Spleen (tissue), 11 donors: ENCODE measurements at regions not wholly inside any gene's neighbourhood (a gene's known extent, or its start where the extent isn't known, plus 50 kb on each side); places are given as distances from the start of the nearest gene placed in this dataset.

ENCODE experiments used
- DNase-seq: peaks from one replicate; pipeline ENCODE4 v3.0.0-alpha.2; 2020
- H3K27ac ChIP-seq, 8 donors: fragments of 200-600 bp; sonication (generic) in 7 of 8; 1 replicate in 4 of 8; 2 replicates in 4 of 8; pipeline versions ENCODE4 v1.5.0 to v1.8.0; 2016 to 2021; ENCODE audit warnings: inconsistent platforms in 4 of 8, mild to moderate bottlenecking in 4 of 8, moderate library complexity in 1 of 8
- H3K27me3 ChIP-seq, 7 donors: fragments of 200-600 bp; sonication (generic) in 6 of 7; replicated peaks in 1 of 7; 1 replicate in 4 of 7; 2 replicates in 3 of 7; pipeline versions ENCODE4 v1.5.0 to v1.8.0; 2016 to 2021; ENCODE audit warnings: inconsistent platforms in 3 of 7, mild to moderate bottlenecking in 1 of 7
- H3K36me3 ChIP-seq, 6 donors: fragments of 200-600 bp; sonication (generic) in 5 of 6; 1 replicate in 4 of 6; 2 replicates in 2 of 6; pipeline versions ENCODE4 v1.5.0 to v1.8.0; 2016 to 2021; ENCODE audit warnings: inconsistent platforms in 2 of 6
- H3K4me1 ChIP-seq, 6 donors: fragments of 200-600 bp; sonication (generic) in 5 of 6; 1 replicate in 3 of 6; 2 replicates in 3 of 6; pipeline versions ENCODE4 v1.5.0 to v1.8.0; 2016 to 2021; ENCODE audit warnings: inconsistent platforms in 3 of 6
- H3K4me3 ChIP-seq, 8 donors: fragments of 200-600 bp; sonication (generic) in 7 of 8; 1 replicate in 4 of 8; 2 replicates in 4 of 8; pipeline versions ENCODE4 v1.5.0 to v1.8.0; 2016 to 2021; ENCODE audit warnings: inconsistent platforms in 4 of 8, mild to moderate bottlenecking in 4 of 8, moderate library complexity in 2 of 8
- H3K9me3 ChIP-seq, 8 donors: fragments of 200-600 bp; sonication (generic) in 7 of 8; 1 replicate in 4 of 8; 2 replicates in 4 of 8; pipeline versions ENCODE4 v1.5.0 to v1.8.0; 2016 to 2021; ENCODE audit warnings: inconsistent platforms in 4 of 8
- POLR2A ChIP-seq, 3 donors: fragments of 450-650 bp; IDR thresholded peaks; one replicate each; pipeline ENCODE4 v1.5.1; 2017; ENCODE audit warnings: antibody characterized with exemption in 3 of 3, mild to moderate bottlenecking in 1 of 3
- POLR2AphosphoS5 ChIP-seq, 3 donors: sonication (generic); formaldehyde crosslinking; IDR thresholded peaks; one replicate each; pipeline ENCODE4 v1.5.1; 2017; ENCODE audit warnings: antibody characterized with exemption in 3 of 3
- WGBS, 5 donors: extraction: QIAGEN DNeasy Blood & Tissue Kit in 3 of 5; methylation state at CpG; one replicate each; pipeline versions ENCODE4 v1.1.5 to v1.1.7; 2013 to 2018; 5-methylcytosine and 5-hydroxymethylcytosine counted together
- intact Hi-C: fragments of 100-400 bp; cut with DNase I; formaldehyde crosslinking; loops from one replicate; pipeline ENCODE4 v1.15.0; 2023; ENCODE audit warnings: low total_unique reads
- TF ChIP-seq, protein P1 (sequence below), 11 experiments: fragments of 200-600 bp in 7 of 11; fragments of 450-650 bp in 4 of 11; sonication (generic) in 4 of 11; IDR thresholded peaks in 8 of 11; conservative IDR thresholded peaks in 3 of 11; 1 replicate in 7 of 11; 2 replicates in 4 of 11; pipeline versions ENCODE4 v1.4.0 to v1.8.0; 2016 to 2021; ENCODE audit warnings: antibody characterized with exemption in 11 of 11, inconsistent platforms in 4 of 11, mild to moderate bottlenecking in 1 of 11
- donor health status: healthy with polysubstance abuse.
- donor health status: DM: no; HTN: no; CAD: no; lungs with moderate emphysema.
- donor health status: DM: no; HTN: no; CAD: no.
- donor health status: Bipolar disorder and iron deficiency.
- donor health status: healthy.
- donor health status: DM: no; HTN: no; CAD: no.
- donor health status: DM: yes; HTN: yes; CAD: no.

DNA sequence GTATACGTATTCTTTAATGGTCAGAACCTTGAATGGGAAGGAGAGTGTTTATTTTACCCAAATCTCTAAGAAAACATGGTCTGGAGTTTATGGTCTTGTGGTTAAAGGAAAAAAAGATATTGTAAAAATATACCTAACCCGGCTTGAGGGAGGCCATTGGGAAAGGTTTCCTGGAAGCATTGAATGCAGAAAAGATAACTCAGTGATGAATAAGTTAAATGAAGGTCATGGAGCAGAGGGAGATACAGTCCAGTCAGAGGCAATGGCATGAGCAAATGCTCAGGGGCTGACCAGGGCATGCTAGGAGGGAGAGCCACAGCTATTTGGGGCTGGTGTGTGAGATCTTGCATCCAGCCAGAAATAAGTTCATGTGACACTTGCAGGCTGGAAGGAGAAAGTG is 430.4 kb upstream of the CDH5 start:
- H3K27ac ChIP-seq, result no peak overlapping the region
- H3K36me3 ChIP-seq, result no peaks in the 10 kb centered on the region
- no peaks in the 10 kb centered on the region for H3K4me1 ChIP-seq
- no peak overlapping the region for H3K4me3 ChIP-seq
- intact Hi-C loops, result no loop called here
- H3K27me3 ChIP-seq, result no peaks in the 10 kb centered on the region
- WGBS, 5 donors, result 57 to 70% (median 66%) methylated on average over 2 of the region's 2 CpGs
- no peak for DNase-seq
- peaks cover 0 to 5% (median 0%) of the 10 kb centered on the region in 8 donors for H3K9me3 ChIP-seq
- TF ChIP-seq, protein P1, sequence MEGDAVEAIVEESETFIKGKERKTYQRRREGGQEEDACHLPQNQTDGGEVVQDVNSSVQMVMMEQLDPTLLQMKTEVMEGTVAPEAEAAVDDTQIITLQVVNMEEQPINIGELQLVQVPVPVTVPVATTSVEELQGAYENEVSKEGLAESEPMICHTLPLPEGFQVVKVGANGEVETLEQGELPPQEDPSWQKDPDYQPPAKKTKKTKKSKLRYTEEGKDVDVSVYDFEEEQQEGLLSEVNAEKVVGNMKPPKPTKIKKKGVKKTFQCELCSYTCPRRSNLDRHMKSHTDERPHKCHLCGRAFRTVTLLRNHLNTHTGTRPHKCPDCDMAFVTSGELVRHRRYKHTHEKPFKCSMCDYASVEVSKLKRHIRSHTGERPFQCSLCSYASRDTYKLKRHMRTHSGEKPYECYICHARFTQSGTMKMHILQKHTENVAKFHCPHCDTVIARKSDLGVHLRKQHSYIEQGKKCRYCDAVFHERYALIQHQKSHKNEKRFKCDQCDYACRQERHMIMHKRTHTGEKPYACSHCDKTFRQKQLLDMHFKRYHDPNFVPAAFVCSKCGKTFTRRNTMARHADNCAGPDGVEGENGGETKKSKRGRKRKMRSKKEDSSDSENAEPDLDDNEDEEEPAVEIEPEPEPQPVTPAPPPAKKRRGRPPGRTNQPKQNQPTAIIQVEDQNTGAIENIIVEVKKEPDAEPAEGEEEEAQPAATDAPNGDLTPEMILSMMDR (IDR thresholded peaks at IDR 0.05 in 8 of 11, conservative IDR thresholded peaks at IDR 0.05 in 3 of 11), result no peak
- no peak for TF ChIP-seq POLR2A (IDR thresholded peaks at IDR 0.05)
- no peak for TF ChIP-seq POLR2AphosphoS5 (IDR thresholded peaks at IDR 0.05)

DNA sequence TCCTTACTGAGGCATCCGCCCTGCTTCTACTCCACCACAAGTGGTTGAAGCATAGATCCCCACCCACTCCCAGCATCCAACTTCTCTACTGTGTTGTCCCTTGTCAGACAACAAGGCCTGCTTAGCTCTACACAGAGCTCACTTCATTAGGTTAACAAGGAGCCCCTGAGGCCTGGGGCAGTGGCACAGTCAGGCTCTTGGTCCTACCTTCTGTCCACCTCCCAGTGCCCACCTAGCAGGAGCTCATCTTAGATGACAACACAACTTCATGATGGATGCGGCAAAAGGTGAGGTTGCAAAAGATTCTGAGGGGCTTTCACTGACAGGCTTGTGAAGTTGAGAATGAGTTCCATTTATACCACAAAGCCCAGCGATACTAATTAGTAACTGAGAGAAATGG is 432.0 kb upstream of the CDH5 start:
- H3K4me3 ChIP-seq, result no peak overlapping the region
- H3K27me3 ChIP-seq, result no peaks in the 10 kb centered on the region
- TF ChIP-seq, protein P1 (IDR thresholded peaks at IDR 0.05 in 8 of 11, conservative IDR thresholded peaks at IDR 0.05 in 3 of 11), result no peak
- TF ChIP-seq POLR2A (IDR thresholded peaks at IDR 0.05) (no peak), POLR2AphosphoS5 (IDR thresholded peaks at IDR 0.05) (no peak)
- H3K27ac ChIP-seq, result no peak overlapping the region
- H3K36me3 ChIP-seq, result no peaks in the 10 kb centered on the region
- H3K4me1 ChIP-seq, result no peaks in the 10 kb centered on the region
- DNase-seq, result no peak
- H3K9me3 ChIP-seq, result peaks cover 0 to 16% (median 0%) of the 10 kb centered on the region in 8 donors
- intact Hi-C loops, result no loop called here
- WGBS, 5 donors, result 84 to 96% (median 94%) methylated on average over 3 of the region's 3 CpGs

- Histone ChIP-seq H3K4me3 (no peak overlapping the region), H3K9me3 (peaks cover 0 to 16% (median 0%) of the 10 kb centered on the region in 8 donors), H3K27ac (no peak overlapping the region), H3K27me3 (no peaks in the 10 kb centered on the region), H3K36me3 (no peaks in the 10 kb centered on the region), H3K4me1 (no peaks in the 10 kb centered on the region)
- intact Hi-C loops, result no loop called here
- no peak for DNase-seq
- TF ChIP-seq POLR2AphosphoS5 (IDR thresholded peaks at IDR 0.05), result no peak
- TF ChIP-seq POLR2A (IDR thresholded peaks at IDR 0.05), result no peak
- TF ChIP-seq, protein P1 (IDR thresholded peaks at IDR 0.05 in 8 of 11, conservative IDR thresholded peaks at IDR 0.05 in 3 of 11), result no peak
- WGBS, 5 donors, result 61 to 94% (median 79%) methylated on average over 3 to 4 of the region's 4 CpGs
Measured at GRCh38 chr16:65933703-65934102, 432.8 kb upstream of the CDH5 start.

- Histone ChIP-seq H3K4me3 (no peak overlapping the region), H3K4me1 (no peaks in the 10 kb centered on the region), H3K27me3 (no peaks in the 10 kb centered on the region), H3K9me3 (peaks cover 0 to 16% (median 0%) of the 10 kb centered on the region in 8 donors), H3K27ac (no peak overlapping the region), H3K36me3 (no peaks in the 10 kb centered on the region)
- TF ChIP-seq POLR2A (IDR thresholded peaks at IDR 0.05), result no peak
- no peak for TF ChIP-seq POLR2AphosphoS5 (IDR thresholded peaks at IDR 0.05)
- TF ChIP-seq, protein P1 (IDR thresholded peaks at IDR 0.05 in 8 of 11, conservative IDR thresholded peaks at IDR 0.05 in 3 of 11), result no peak
- WGBS, 5 donors, result 66 to 79% (median 74%) methylated on average over 7 of the region's 7 CpGs
- intact Hi-C loops, result no loop called here
- DNase-seq, result no peak
Measured at GRCh38 chr16:65932350-65933072, 434.0 kb upstream of the CDH5 start.
